ENCODE measurements at regions not wholly inside any gene's neighbourhood (a gene's known extent, or its start where the extent isn't known, plus 50 kb on each side); places are given as distances from the start of the nearest gene placed in this dataset.

DNA sequence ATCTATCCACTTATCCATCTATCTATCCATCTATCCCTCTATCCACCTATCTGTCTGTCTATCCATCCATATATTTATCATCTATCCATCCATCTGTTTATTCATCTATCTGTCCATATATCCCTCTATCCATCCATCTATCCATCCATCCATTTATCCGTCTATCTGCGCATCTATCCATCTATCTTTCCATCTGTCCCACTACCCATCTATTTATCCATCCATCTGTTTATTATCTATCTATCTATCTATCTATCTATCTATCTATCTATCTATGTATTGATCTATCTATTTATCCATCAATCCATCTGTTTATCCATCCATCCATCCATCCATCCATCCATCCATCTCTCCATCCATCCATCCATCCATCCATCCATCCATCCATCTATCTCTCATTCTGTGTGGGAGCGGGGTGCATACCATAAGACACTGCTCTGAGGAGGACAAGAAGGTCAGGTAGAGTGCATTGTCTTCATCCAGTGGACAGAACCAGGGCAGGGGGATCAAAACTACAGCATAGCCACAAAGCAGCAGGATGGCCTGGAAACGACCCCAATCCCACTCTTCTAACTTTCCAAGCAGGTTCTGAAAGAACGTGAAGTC lies 53.2 kb upstream of the ENPP6 start:
- DNase-seq (ENCODE audit: low spot score): no peak
- TF ChIP-seq, protein P1, sequence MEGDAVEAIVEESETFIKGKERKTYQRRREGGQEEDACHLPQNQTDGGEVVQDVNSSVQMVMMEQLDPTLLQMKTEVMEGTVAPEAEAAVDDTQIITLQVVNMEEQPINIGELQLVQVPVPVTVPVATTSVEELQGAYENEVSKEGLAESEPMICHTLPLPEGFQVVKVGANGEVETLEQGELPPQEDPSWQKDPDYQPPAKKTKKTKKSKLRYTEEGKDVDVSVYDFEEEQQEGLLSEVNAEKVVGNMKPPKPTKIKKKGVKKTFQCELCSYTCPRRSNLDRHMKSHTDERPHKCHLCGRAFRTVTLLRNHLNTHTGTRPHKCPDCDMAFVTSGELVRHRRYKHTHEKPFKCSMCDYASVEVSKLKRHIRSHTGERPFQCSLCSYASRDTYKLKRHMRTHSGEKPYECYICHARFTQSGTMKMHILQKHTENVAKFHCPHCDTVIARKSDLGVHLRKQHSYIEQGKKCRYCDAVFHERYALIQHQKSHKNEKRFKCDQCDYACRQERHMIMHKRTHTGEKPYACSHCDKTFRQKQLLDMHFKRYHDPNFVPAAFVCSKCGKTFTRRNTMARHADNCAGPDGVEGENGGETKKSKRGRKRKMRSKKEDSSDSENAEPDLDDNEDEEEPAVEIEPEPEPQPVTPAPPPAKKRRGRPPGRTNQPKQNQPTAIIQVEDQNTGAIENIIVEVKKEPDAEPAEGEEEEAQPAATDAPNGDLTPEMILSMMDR (IDR thresholded peaks at IDR 0.05; ENCODE audit: extremely low read depth, missing control alignments): no peak

DNA sequence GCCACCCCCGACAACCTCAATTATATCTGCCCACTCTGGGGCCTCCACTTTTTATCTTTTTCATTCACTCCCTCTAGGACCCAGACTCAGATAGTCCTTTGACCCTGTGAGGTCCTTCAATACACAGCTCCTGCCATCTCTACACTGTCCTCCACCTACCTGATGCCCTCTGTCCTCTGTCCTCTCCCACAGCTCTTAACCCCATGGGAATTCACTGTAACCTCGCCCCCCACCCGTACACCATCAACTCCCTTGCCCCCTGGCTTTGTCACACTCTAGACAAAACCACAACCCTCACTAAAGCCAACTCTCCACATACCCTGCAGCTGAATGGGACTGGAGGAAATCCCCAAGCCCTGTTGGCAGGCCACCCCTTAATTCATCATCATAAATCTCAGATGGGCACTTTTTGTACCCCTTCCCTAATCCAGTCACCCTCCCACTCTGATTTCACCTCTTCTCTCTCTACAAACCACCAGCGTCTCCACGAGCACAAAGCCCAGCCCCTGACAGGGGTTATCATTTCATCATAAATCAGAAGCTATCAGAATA lies 52.3 kb upstream of the ENPP6 start:
- no peak for DNase-seq (ENCODE audit: low spot score)
- TF ChIP-seq, protein P1 (IDR thresholded peaks at IDR 0.05; ENCODE audit: extremely low read depth, missing control alignments): no peak

DNA sequence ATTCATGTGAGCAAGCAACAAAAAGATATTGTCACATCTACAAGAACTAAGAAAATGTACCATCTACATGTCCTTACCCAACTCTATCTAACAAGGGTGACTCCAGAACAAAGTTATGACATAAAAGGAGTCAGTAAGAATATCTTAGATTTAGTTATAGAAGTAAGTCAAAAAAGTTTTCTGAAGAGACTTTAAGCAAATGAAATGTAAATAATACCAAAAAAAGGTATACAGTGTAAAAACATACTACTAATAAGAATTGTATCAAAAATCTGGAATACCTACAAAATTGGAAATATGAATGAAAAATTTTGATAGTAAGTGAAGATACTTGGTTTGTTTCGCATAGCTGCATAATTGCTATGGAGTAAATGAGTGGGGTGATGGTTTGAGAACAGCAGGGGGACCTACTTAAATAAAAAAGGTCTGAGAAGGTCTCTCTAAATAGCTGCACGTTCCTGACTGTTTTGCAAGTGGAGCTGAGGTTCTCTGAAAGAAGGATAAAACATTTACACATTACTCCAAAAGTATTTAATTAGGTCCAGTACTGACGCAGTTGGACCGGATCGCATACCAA lies 51.0 kb upstream of the ENPP6 start:
- TF ChIP-seq, protein P1 (IDR thresholded peaks at IDR 0.05; ENCODE audit: extremely low read depth, missing control alignments): no peak
- no peak for DNase-seq (ENCODE audit: low spot score)

DNA sequence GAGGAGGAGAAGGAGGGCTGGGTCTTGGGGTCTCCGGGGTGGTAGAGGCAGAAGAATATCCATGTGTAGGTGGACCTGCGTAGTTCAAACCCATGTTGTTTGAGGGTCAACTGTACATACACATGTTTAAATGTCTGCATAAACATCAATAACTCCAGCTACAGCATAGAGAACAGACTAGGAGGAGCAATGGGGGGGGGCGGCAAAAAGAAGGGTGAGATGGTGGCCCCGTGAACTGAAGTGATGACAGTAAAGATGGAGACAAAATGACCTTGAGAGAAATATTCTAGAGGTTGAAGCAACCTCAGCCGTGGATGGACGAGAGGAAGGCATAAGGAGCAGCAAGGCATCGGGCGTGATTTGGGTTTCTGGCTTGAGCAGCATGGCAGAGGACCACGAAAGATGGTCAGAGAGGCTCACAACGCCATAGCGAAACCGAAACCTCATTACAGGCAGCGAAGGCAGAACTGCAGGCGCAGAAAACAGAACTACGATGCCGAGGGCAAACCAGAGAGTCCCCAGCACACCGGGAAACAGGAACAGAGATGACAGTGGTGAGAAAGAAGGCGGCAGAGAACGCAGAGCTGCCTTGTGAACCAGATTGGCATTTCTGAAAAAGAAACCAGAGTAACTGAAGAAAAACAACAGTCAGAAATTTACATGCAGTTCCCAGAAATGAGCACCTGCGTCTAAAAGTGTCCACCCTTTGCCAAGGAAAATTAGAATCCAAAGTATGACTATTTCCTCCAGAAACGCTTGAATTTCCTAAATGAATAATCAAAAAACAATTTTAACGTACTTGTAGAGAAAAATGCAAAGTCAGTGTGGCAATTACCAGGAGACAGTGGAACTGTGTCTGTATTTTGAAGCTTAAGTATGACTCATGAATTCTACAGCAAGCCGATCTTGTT lies 50.3 kb upstream of the ENPP6 start:
- TF ChIP-seq, protein P1 (IDR thresholded peaks at IDR 0.05; ENCODE audit: extremely low read depth, missing control alignments): no peak
- peak; percentile 80 for DNase-seq (ENCODE audit: low spot score)
